ENCODE measurements at regions not wholly inside any gene's neighbourhood (a gene's known extent, or its start where the extent isn't known, plus 50 kb on each side); places are given as distances from the start of the nearest gene placed in this dataset.

GRCh38 chr3:194271460-194272035 is 79.6 kb downstream of the CPN2 start:
- TF ChIP-seq, protein P1, sequence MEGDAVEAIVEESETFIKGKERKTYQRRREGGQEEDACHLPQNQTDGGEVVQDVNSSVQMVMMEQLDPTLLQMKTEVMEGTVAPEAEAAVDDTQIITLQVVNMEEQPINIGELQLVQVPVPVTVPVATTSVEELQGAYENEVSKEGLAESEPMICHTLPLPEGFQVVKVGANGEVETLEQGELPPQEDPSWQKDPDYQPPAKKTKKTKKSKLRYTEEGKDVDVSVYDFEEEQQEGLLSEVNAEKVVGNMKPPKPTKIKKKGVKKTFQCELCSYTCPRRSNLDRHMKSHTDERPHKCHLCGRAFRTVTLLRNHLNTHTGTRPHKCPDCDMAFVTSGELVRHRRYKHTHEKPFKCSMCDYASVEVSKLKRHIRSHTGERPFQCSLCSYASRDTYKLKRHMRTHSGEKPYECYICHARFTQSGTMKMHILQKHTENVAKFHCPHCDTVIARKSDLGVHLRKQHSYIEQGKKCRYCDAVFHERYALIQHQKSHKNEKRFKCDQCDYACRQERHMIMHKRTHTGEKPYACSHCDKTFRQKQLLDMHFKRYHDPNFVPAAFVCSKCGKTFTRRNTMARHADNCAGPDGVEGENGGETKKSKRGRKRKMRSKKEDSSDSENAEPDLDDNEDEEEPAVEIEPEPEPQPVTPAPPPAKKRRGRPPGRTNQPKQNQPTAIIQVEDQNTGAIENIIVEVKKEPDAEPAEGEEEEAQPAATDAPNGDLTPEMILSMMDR (conservative IDR thresholded peaks at IDR 0.05; ENCODE audit: low read length): no peak
- TF ChIP-seq EZH2phosphoT487 (IDR thresholded peaks at IDR 0.05; ENCODE audit: borderline replicate concordance, low read depth, low read length): no peak
